K562 (cell line): ENCODE measurements at regions not wholly inside any gene's neighbourhood (a gene's known extent, or its start where the extent isn't known, plus 50 kb on each side); places are given as distances from the start of the nearest gene placed in this dataset.

ENCODE experiments used
- ATAC-seq: fragments of 200-7000 bp; cut with Tn5 transposase; 3 replicates; pipeline ENCODE4 v1.9.1; 2020; ENCODE audit warnings: moderate library complexity
- BruUV-seq: library from RNA; stranded (reverse); fragments of 400-500 nt; replicated peaks from 2 replicates; lab custom pipeline; 2021; lab: Mats Ljungman, UMichigan
- CTCF ChIA-PET: fragments of 300-600 bp; formaldehyde crosslinking; extraction: SDS; loops from one replicate; lab custom pipeline; 2021; ENCODE audit warnings: low intra/inter-chr PET ratio; lab: Yijun Ruan, JAX
- POLR2A ChIA-PET: fragments of 300-600, 350-650 bp; sonication (Branson Sonifier 250); formaldehyde crosslinking; extraction: SDS; loops from one replicate; lab custom pipeline; 2021; ENCODE audit warnings: antibody characterized with exemption, inconsistent platforms; lab: Yijun Ruan, JAX
- DNase-seq, 4 experiments: peaks; one replicate each; pipeline versions ENCODE4 v3.0.0 to v3.0.0-alpha.2; 2011 to 2018; ENCODE audit warnings: low spot score in 3 of 4, mixed read lengths in 3 of 4; ENCODE audit errors: extremely low read depth in 1 of 4
- FAIRE-seq: peaks from 2 replicates; lab custom pipeline; 2011; peaks lifted over from hg19 to GRCh38; lab: Jason Lieb, UNC
- H2AFZ ChIP-seq: 2 replicates; pipeline ENCODE4 v1.6.0; 2011; ENCODE audit warnings: low read depth, low read length, control low read depth, inconsistent platforms
- H3K27ac ChIP-seq: fragments of 200-600 bp; 3 replicates; pipeline ENCODE4 v1.8.0; 2011; ENCODE audit warnings: low read depth, mild to moderate bottlenecking, control low read depth, inconsistent platforms, low read length, moderate library complexity, mixed read lengths; ENCODE audit errors: extremely low read depth
- H3K27me3 ChIP-seq, 2 experiments: fragments of 300-600 bp in 1 of 2; 2 replicates in 1 of 2; 3 replicates in 1 of 2; pipeline versions ENCODE4 v1.6.0 to v1.8.0; 2011; ENCODE audit warnings: inconsistent platforms in 2 of 2, low read length in 2 of 2, mild to moderate bottlenecking in 1 of 2, mixed read lengths in 1 of 2, moderate library complexity in 1 of 2; ENCODE audit not compliant: control insufficient read depth in 2 of 2, insufficient read depth in 2 of 2
- H3K36me3 ChIP-seq: fragments of 300-600 bp; 3 replicates; pipeline ENCODE4 v1.8.0; 2011; ENCODE audit warnings: mild to moderate bottlenecking, low read length, inconsistent platforms; ENCODE audit not compliant: control insufficient read depth, insufficient read depth
- H3K4me1 ChIP-seq, 2 experiments: fragments of 200-600 bp in 1 of 2; replicated peaks in 1 of 2; 2 replicates in 1 of 2; 3 replicates in 1 of 2; pipeline versions ENCODE4 v1.5.1 to v1.8.0; 2011; ENCODE audit warnings: inconsistent platforms in 2 of 2, low read length in 2 of 2, mild to moderate bottlenecking in 1 of 2, mixed read lengths in 1 of 2, moderate library complexity in 1 of 2; ENCODE audit not compliant: control insufficient read depth in 2 of 2, insufficient read depth in 2 of 2
- H3K4me2 ChIP-seq: 2 replicates; pipeline ENCODE4 v1.6.1; 2011; ENCODE audit warnings: low read length, control low read depth, inconsistent platforms, mixed read lengths; ENCODE audit not compliant: insufficient read depth
- H3K4me3 ChIP-seq: fragments of 200-600 bp; sonication (generic), shearing (Covaris generic); 2 replicates; pipeline ENCODE4 v1.5.1; 2016; ENCODE audit warnings: control low read depth, inconsistent platforms
- H3K79me2 ChIP-seq: fragments of 200-600 bp; 3 replicates; pipeline ENCODE4 v1.8.0; 2011; ENCODE audit warnings: low read length, inconsistent platforms; ENCODE audit not compliant: control insufficient read depth, insufficient read depth
- H3K9ac ChIP-seq, 2 experiments: 2 replicates each; pipeline versions ENCODE4 v1.6.0 to v1.6.1; 2011; ENCODE audit warnings: low read depth in 2 of 2, low read length in 2 of 2, control low read depth in 1 of 2, inconsistent platforms in 1 of 2, mild to moderate bottlenecking in 1 of 2, mixed read lengths in 1 of 2; ENCODE audit not compliant: insufficient read depth in 1 of 2
- H3K9me1 ChIP-seq: one replicate; pipeline ENCODE4 v1.6.0; 2011; ENCODE audit warnings: inconsistent platforms, mild to moderate bottlenecking, low read length, moderate library complexity; ENCODE audit not compliant: control insufficient read depth, insufficient read depth
- H3K9me3 ChIP-seq: replicated peaks from 2 replicates; pipeline ENCODE4 v1.5.1; 2011; ENCODE audit warnings: low read depth, low read length, inconsistent platforms; ENCODE audit not compliant: control insufficient read depth, insufficient read depth
- H4K20me1 ChIP-seq: replicated peaks from 2 replicates; pipeline ENCODE4 v1.6.1; 2011; ENCODE audit warnings: low read length, inconsistent platforms, mixed read lengths; ENCODE audit not compliant: control insufficient read depth, insufficient read depth
- BACH1 ChIP-seq: fragments of 200-800 bp; sonication (Bioruptor generic); IDR thresholded peaks from 2 replicates; pipeline ENCODE4 v1.6.1; 2016; ENCODE audit warnings: missing genetic modification characterization, missing compliant biosample characterization
- HMBOX1 ChIP-seq: sonication (generic); IDR thresholded peaks from 2 replicates; pipeline ENCODE4 v1.6.1; 2016
- HNRNPK ChIP-seq: fragments of 200-400 bp; formaldehyde crosslinking; IDR thresholded peaks from one replicate; pipeline ENCODE4 v1.6.1; 2018; ENCODE audit warnings: mild to moderate bottlenecking, low read depth, low read length; ENCODE audit not compliant: poor library complexity, severe bottlenecking
- MBD1 ChIP-seq: fragments of 250-450 bp; sonication (Bioruptor Pico); IDR thresholded peaks from 2 replicates; pipeline ENCODE4 v1.8.0; 2022; ENCODE audit warnings: inconsistent platforms
- NCOA6 ChIP-seq: fragments of 450-650 bp; IDR thresholded peaks from 2 replicates; pipeline ENCODE4 v1.6.1; 2017; ENCODE audit warnings: mild to moderate bottlenecking
- POLR2B ChIP-seq: fragments of 450-650 bp; IDR thresholded peaks from 2 replicates; pipeline ENCODE4 v1.6.1; 2018; ENCODE audit warnings: low read depth; ENCODE audit not compliant: partially characterized antibody
- SREBF2 ChIP-seq: sonication (generic); formaldehyde crosslinking; IDR thresholded peaks from 2 replicates; pipeline ENCODE4 v1.4.0; 2020; ENCODE audit warnings: mild to moderate bottlenecking, missing genetic modification reagents
- TCFL5 ChIP-seq: fragments of 250-450 bp; sonication (Bioruptor Pico); conservative IDR thresholded peaks from 2 replicates; pipeline ENCODE4 v1.6.1; 2021; ENCODE audit warnings: mild to moderate bottlenecking, moderate library complexity, matching md5 sums
- TEAD1 ChIP-seq, 2 experiments: fragments of 450-650 bp in 1 of 2; sonication (generic) in 1 of 2; formaldehyde crosslinking; IDR thresholded peaks; 2 replicates each; pipeline versions ENCODE4 v1.4.0 to v1.8.0; 2020 to 2022; ENCODE audit warnings: mild to moderate bottlenecking in 2 of 2, missing genetic modification reagents in 1 of 2
- TFE3 ChIP-seq: fragments of 450-650 bp; formaldehyde crosslinking; IDR thresholded peaks from 2 replicates; pipeline ENCODE4 v1.4.0; 2020; ENCODE audit warnings: mild to moderate bottlenecking, mixed read lengths
- U2AF1 ChIP-seq: fragments of 200-400 bp; formaldehyde crosslinking; optimal IDR thresholded peaks from 2 replicates; pipeline ENCODE3; 2017; ENCODE audit warnings: mild to moderate bottlenecking, low read depth, low read length, moderate library complexity
- USF1 ChIP-seq: sonication (generic); formaldehyde crosslinking; IDR thresholded peaks from 2 replicates; pipeline ENCODE4 v1.9.0; 2022; ENCODE audit warnings: mild to moderate bottlenecking, missing genetic modification reagents
- ZHX1 ChIP-seq: fragments of 150-350 bp; conservative IDR thresholded peaks from 2 replicates; pipeline ENCODE4 v1.6.1; 2014; ENCODE audit warnings: low read length
- ZNF695 ChIP-seq: fragments of 450-650 bp; formaldehyde crosslinking; IDR thresholded peaks from 2 replicates; pipeline ENCODE4 v1.4.0; 2020; ENCODE audit warnings: mild to moderate bottlenecking, moderate library complexity
- in situ Hi-C: fragments of 300-500 bp; cut with MboI; formaldehyde crosslinking; loops from 4 replicates; pipeline ENCODE4 v1.15.0; 2018; ENCODE audit warnings: inconsistent platforms, mixed read lengths
- intact Hi-C: fragments of 100-400 bp; cut with micrococcal nuclease; formaldehyde crosslinking; loops from 2 replicates; pipeline ENCODE4 v1.14.2; 2022

GRCh38 chr4:58961925-58962324, 1851.7 kb upstream of the IGFBP7 start (continued):
- TF ChIP-seq U2AF1 = no peak
- TF ChIP-seq NCOA6 = no peak
- no peak for TF ChIP-seq SREBF2 (CRISPR knock-in tag)
- TF ChIP-seq POLR2B = no peak

GRCh38 chr4:58962424-58962823, 1852.2 kb upstream of the IGFBP7 start:
- no peak for DNase-seq
- Histone ChIP-seq H3K79me2 (no peaks in the 10 kb centered on the region), H3K4me3 (no peak overlapping the region), H4K20me1 (no peaks in the 10 kb centered on the region), H2AFZ (no peak overlapping the region), H3K9me1 (no peaks in the 10 kb centered on the region), H3K27ac (no peak overlapping the region), H3K27me3 (no peaks in the 10 kb centered on the region), H3K9ac (no peak overlapping the region), H3K4me2 (no peak overlapping the region), H3K9me3 (no peaks in the 10 kb centered on the region), H3K4me1 (no peaks in the 10 kb centered on the region), H3K36me3 (no peaks in the 10 kb centered on the region)
- in situ Hi-C loops = no loop called here
- ChIA-PET POLR2A (no interaction called here), CTCF (no interaction called here)
- no peak for ATAC-seq
- FAIRE-seq = no peak
- TF ChIP-seq TCFL5 (CRISPR knock-in tag) (no peak), HNRNPK (no peak), MBD1 (no peak), TFE3 (CRISPR knock-in tag) (no peak), USF1 (CRISPR knock-in tag) (no peak), TEAD1 (CRISPR knock-in tag; IDR thresholded peaks at IDR 0.05) (no peak), ZHX1 (no peak), HMBOX1 (no peak), BACH1 (no peak), ZNF695 (no peak)
- intact Hi-C loops = no loop called here
- no TSS peak for BruUV-seq
